ENCODE measurements at regions not wholly inside any gene's neighbourhood (a gene's known extent, or its start where the extent isn't known, plus 50 kb on each side); places are given as distances from the start of the nearest gene placed in this dataset.

DNA sequence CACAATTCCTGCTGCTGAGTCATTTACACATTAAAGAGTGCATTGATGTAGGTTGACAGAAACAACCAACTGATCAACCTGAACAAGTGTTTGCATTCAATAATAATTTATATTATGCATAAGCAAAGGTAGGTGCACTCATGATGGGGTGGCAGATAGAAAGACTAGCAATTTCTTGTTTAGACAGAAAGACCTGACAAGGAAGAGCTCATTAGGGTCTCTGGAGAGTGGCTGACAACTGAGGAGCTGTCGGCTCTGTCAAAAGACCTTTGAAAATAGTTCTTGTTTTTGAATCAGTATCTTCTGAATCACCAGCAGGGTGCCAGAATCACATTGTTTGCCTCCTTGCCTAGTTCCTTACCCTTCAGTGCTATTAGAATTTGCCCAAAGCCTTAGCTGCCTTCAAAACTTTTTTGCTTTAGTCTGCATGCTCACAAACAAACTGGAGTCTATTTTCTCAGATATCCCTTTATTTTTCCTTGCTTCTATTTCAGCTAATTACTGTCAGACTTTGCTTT lies 234.7 kb downstream of the BTG1 start:
- H3K27me3 ChIP-seq (ENCODE audit: control insufficient read depth, insufficient read depth, low read length): no peaks in the 10 kb centered on the region
- no peaks in the 10 kb centered on the region for H3K9me3 ChIP-seq (ENCODE audit: control insufficient read depth, insufficient read depth, low read length)
- no peak overlapping the region for H3K9ac ChIP-seq (ENCODE audit: low read depth, low read length)
- H3K4me1 ChIP-seq (ENCODE audit: control insufficient read depth, insufficient read depth, low read length): peaks cover 3% of the 10 kb centered on the region
- H3K36me3 ChIP-seq (ENCODE audit: control insufficient read depth, insufficient read depth, low read length): no peaks in the 10 kb centered on the region
- H3K4me3 ChIP-seq (ENCODE audit: low read depth, low read length): no peak overlapping the region

DNA sequence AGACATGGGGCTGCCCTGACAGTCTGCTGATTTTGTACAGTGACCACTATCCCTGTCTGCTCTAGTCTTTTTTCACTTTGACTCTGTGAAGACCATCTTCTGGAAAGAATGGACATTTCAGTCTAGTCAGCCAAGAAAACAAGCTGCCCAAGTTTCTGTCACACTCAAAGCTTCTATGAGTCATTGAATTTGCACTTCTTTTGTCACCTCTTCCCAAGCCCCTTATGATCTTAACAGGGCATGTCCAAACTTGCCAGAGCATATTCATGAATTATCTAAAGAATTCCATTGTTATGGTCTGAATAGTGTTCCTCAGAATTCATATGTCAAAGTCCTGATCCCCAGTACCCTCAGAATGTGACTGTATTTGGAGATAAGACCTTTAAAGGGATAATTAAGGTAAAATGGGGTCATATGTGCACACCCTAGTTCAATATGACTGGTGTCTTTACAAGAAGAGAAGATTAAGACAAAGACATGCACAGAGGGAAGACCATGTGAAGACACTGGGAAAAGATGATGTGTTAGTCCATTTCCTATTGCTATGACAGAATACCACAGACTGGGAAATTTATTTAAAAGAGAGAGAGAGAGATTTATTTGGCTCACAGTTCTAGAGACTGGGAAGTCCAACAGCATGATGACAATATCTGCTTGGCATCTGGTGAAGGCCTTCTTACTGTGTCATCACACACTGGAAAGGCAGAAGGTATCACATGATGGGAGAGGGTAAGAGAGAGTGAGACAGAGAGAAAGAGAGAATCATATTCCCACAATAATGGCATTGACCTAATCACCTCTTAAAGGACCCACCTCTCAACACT lies 242.6 kb downstream of the BTG1 start:
- Histone ChIP-seq H3K36me3 (ENCODE audit: control insufficient read depth, insufficient read depth, low read length) (no peaks in the 10 kb centered on the region), H3K9me3 (ENCODE audit: control insufficient read depth, insufficient read depth, low read length) (no peaks in the 10 kb centered on the region), H3K4me3 (ENCODE audit: low read depth, low read length) (no peak overlapping the region), H3K9ac (ENCODE audit: low read depth, low read length) (no peak overlapping the region), H3K27me3 (ENCODE audit: control insufficient read depth, insufficient read depth, low read length) (no peaks in the 10 kb centered on the region), H3K4me1 (ENCODE audit: control insufficient read depth, insufficient read depth, low read length) (no peaks in the 10 kb centered on the region)

GRCh38 chr12:91901381-91902074 lies 244.1 kb downstream of the BTG1 start:
- H3K9ac ChIP-seq (ENCODE audit: low read depth, low read length): no peak overlapping the region
- H3K4me1 ChIP-seq (ENCODE audit: control insufficient read depth, insufficient read depth, low read length): no peaks in the 10 kb centered on the region
- H3K36me3 ChIP-seq (ENCODE audit: control insufficient read depth, insufficient read depth, low read length): no peaks in the 10 kb centered on the region
- no peak overlapping the region for H3K4me3 ChIP-seq (ENCODE audit: low read depth, low read length)
- no peaks in the 10 kb centered on the region for H3K27me3 ChIP-seq (ENCODE audit: control insufficient read depth, insufficient read depth, low read length)
- H3K9me3 ChIP-seq (ENCODE audit: control insufficient read depth, insufficient read depth, low read length): no peaks in the 10 kb centered on the region

- Histone ChIP-seq H3K4me3 (ENCODE audit: low read depth, low read length) (no peak overlapping the region), H3K9me3 (ENCODE audit: control insufficient read depth, insufficient read depth, low read length) (no peaks in the 10 kb centered on the region), H3K27me3 (ENCODE audit: control insufficient read depth, insufficient read depth, low read length) (no peaks in the 10 kb centered on the region), H3K4me1 (ENCODE audit: control insufficient read depth, insufficient read depth, low read length) (no peaks in the 10 kb centered on the region), H3K9ac (ENCODE audit: low read depth, low read length) (no peak overlapping the region), H3K36me3 (ENCODE audit: control insufficient read depth, insufficient read depth, low read length) (no peaks in the 10 kb centered on the region)
Observed at GRCh38 chr12:91900971-91901370, 244.7 kb downstream of the BTG1 start.

- H3K4me1 ChIP-seq (ENCODE audit: control insufficient read depth, insufficient read depth, low read length): no peaks in the 10 kb centered on the region
- H3K9me3 ChIP-seq (ENCODE audit: control insufficient read depth, insufficient read depth, low read length): no peaks in the 10 kb centered on the region
- H3K36me3 ChIP-seq (ENCODE audit: control insufficient read depth, insufficient read depth, low read length): no peaks in the 10 kb centered on the region
- H3K9ac ChIP-seq (ENCODE audit: low read depth, low read length): no peak overlapping the region
- H3K4me3 ChIP-seq (ENCODE audit: low read depth, low read length): no peak overlapping the region
- H3K27me3 ChIP-seq (ENCODE audit: control insufficient read depth, insufficient read depth, low read length): no peaks in the 10 kb centered on the region
Observed at GRCh38 chr12:91899056-91899455, 246.6 kb downstream of the BTG1 start.

DNA sequence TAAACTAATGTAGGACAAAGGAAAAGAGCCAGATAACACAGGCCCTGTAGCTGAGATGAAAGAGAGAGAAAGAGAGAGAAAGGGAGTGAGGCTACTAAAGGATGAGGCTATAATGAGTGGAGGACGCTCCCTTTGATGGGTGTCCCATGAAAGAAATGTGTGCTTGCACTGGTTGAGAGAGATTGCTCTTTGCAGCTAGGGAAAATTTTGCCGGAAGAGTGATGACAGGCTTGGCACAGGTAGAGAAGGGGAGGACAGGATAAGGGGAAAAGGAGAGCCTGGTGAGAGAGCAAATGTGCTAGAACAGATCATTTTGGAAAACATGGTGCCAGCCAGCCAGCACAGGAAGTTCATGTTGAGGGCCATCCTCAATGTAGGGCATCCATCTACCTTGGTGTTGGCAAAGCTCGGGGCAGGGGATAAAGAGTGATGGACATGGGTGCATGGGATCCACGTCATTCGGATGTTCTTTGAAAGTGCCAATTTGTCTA lies 248.6 kb downstream of the BTG1 start:
- Histone ChIP-seq H3K9me3 (ENCODE audit: control insufficient read depth, insufficient read depth, low read length) (no peaks in the 10 kb centered on the region), H3K27me3 (ENCODE audit: control insufficient read depth, insufficient read depth, low read length) (no peaks in the 10 kb centered on the region), H3K4me3 (ENCODE audit: low read depth, low read length) (no peak overlapping the region), H3K4me1 (ENCODE audit: control insufficient read depth, insufficient read depth, low read length) (no peaks in the 10 kb centered on the region), H3K36me3 (ENCODE audit: control insufficient read depth, insufficient read depth, low read length) (no peaks in the 10 kb centered on the region), H3K9ac (ENCODE audit: low read depth, low read length) (no peak overlapping the region)

DNA sequence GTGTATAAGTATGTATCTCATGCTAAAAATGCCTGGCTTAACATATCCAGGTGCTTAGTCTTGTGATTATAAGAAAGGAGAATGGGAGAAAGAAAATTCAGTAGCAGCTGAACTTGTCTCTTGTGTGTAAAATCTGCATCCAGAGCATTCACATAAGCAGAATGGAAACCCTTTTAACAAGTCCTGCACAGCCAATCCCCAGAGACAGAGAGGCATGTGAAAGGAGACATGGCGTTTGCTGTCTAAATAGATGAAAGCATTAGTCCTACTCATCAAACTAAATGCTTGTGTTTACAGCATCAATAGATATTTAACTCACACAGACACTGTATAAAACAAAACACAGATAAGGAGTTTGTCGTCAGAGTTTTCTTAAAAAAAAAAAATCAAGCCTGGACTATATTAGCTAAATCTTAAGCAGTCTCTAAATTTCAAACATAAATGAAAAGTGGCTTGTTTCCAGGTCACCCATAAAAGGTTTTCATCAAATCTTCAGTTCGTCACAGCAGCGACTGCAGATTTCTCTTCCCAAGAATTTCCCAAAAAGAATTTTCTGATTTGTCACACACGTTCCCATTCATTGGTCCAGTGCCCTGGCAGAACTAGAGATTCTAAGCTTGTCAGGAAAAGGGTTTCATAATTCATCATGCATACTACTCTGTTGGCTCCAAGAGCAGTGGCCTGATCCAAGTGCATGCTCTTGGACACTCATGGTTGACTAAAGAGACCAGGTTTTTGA lies 249.2 kb downstream of the BTG1 start:
- H3K27me3 ChIP-seq (ENCODE audit: control insufficient read depth, insufficient read depth, low read length): no peaks in the 10 kb centered on the region
- H3K4me1 ChIP-seq (ENCODE audit: control insufficient read depth, insufficient read depth, low read length): no peaks in the 10 kb centered on the region
- no peaks in the 10 kb centered on the region for H3K9me3 ChIP-seq (ENCODE audit: control insufficient read depth, insufficient read depth, low read length)
- no peaks in the 10 kb centered on the region for H3K36me3 ChIP-seq (ENCODE audit: control insufficient read depth, insufficient read depth, low read length)
- H3K4me3 ChIP-seq (ENCODE audit: low read depth, low read length): no peak overlapping the region
- H3K9ac ChIP-seq (ENCODE audit: low read depth, low read length): no peak overlapping the region

GRCh38 chr12:91894911-91895310 lies 250.7 kb downstream of the BTG1 start:
- no peaks in the 10 kb centered on the region for H3K4me1 ChIP-seq (ENCODE audit: control insufficient read depth, insufficient read depth, low read length)
- H3K36me3 ChIP-seq (ENCODE audit: control insufficient read depth, insufficient read depth, low read length): no peaks in the 10 kb centered on the region
- no peaks in the 10 kb centered on the region for H3K9me3 ChIP-seq (ENCODE audit: control insufficient read depth, insufficient read depth, low read length)
- no peak overlapping the region for H3K4me3 ChIP-seq (ENCODE audit: low read depth, low read length)
- no peak overlapping the region for H3K9ac ChIP-seq (ENCODE audit: low read depth, low read length)
- no peaks in the 10 kb centered on the region for H3K27me3 ChIP-seq (ENCODE audit: control insufficient read depth, insufficient read depth, low read length)

- Histone ChIP-seq H3K9ac (ENCODE audit: low read depth, low read length) (no peak overlapping the region), H3K36me3 (ENCODE audit: control insufficient read depth, insufficient read depth, low read length) (no peaks in the 10 kb centered on the region), H3K4me1 (ENCODE audit: control insufficient read depth, insufficient read depth, low read length) (no peaks in the 10 kb centered on the region), H3K4me3 (ENCODE audit: low read depth, low read length) (no peak overlapping the region), H3K9me3 (ENCODE audit: control insufficient read depth, insufficient read depth, low read length) (no peaks in the 10 kb centered on the region), H3K27me3 (ENCODE audit: control insufficient read depth, insufficient read depth, low read length) (no peaks in the 10 kb centered on the region)
Observed at GRCh38 chr12:91893476-91893875, 252.2 kb downstream of the BTG1 start.

- Histone ChIP-seq H3K9me3 (ENCODE audit: control insufficient read depth, insufficient read depth, low read length) (no peaks in the 10 kb centered on the region), H3K27me3 (ENCODE audit: control insufficient read depth, insufficient read depth, low read length) (no peaks in the 10 kb centered on the region), H3K9ac (ENCODE audit: low read depth, low read length) (no peak overlapping the region), H3K4me3 (ENCODE audit: low read depth, low read length) (no peak overlapping the region), H3K4me1 (ENCODE audit: control insufficient read depth, insufficient read depth, low read length) (no peaks in the 10 kb centered on the region), H3K36me3 (ENCODE audit: control insufficient read depth, insufficient read depth, low read length) (no peaks in the 10 kb centered on the region)
Observed at GRCh38 chr12:91892081-91892855, 253.4 kb downstream of the BTG1 start.

DNA sequence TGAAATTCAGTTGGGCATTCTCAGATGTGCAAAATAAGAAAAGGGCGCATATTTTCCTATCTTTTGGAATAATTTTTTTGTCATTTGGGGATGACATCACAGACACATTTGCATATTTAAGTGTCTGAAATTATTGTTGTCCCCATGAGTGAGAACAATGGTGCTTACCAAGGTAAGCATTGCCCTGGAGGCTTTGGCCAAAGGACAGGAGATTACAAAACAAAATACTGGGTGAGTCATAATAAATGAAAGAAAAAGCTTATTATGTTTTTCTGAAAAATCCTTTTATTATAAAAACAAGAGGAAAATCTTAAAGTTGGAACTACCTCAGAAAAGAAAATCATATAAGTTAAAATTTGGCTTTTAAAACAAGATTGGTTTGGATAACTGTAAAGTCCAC lies 254.9 kb downstream of the BTG1 start:
- no peaks in the 10 kb centered on the region for H3K27me3 ChIP-seq (ENCODE audit: control insufficient read depth, insufficient read depth, low read length)
- no peaks in the 10 kb centered on the region for H3K36me3 ChIP-seq (ENCODE audit: control insufficient read depth, insufficient read depth, low read length)
- H3K9me3 ChIP-seq (ENCODE audit: control insufficient read depth, insufficient read depth, low read length): no peaks in the 10 kb centered on the region
- no peak overlapping the region for H3K9ac ChIP-seq (ENCODE audit: low read depth, low read length)
- no peaks in the 10 kb centered on the region for H3K4me1 ChIP-seq (ENCODE audit: control insufficient read depth, insufficient read depth, low read length)
- H3K4me3 ChIP-seq (ENCODE audit: low read depth, low read length): no peak overlapping the region

Measured in iPS-15b (cell line).